GM19238 (cell line): ENCODE measurements at regions not wholly inside any gene's neighbourhood (a gene's known extent, or its start where the extent isn't known, plus 50 kb on each side); places are given as distances from the start of the nearest gene placed in this dataset.

Experiments used
- DNase-seq: peaks from one replicate; pipeline ENCODE4 v3.0.0; 2011; ENCODE audit warnings: low spot score; ENCODE audit not compliant: insufficient read length

- DNase-seq, result no peak
Observed at GRCh38 chr3:168532135-168532534, 436.4 kb upstream of the GOLIM4 start.

- DNase-seq, result no peak
Observed at GRCh38 chr3:168531116-168531515, 435.4 kb upstream of the GOLIM4 start.

- DNase-seq, result no peak
Observed at GRCh38 chr3:168524129-168524528, 428.4 kb upstream of the GOLIM4 start.

- no peak for DNase-seq
Observed at GRCh38 chr3:168517249-168518071, 421.7 kb upstream of the GOLIM4 start.

- DNase-seq, result no peak
Observed at GRCh38 chr3:168514252-168514651, 418.5 kb upstream of the GOLIM4 start.

GRCh38 chr3:168512802-168513201 is 417.1 kb upstream of the GOLIM4 start:
- no peak for DNase-seq

GRCh38 chr3:168511428-168512014 is 415.8 kb upstream of the GOLIM4 start:
- DNase-seq, result no peak

GRCh38 chr3:168506589-168506988 is 410.9 kb upstream of the GOLIM4 start:
- no peak for DNase-seq

GRCh38 chr3:168501570-168501969 is 405.8 kb upstream of the GOLIM4 start:
- DNase-seq, result no peak

- no peak for DNase-seq
Observed at GRCh38 chr3:168498194-168498593, 402.5 kb upstream of the GOLIM4 start.

GRCh38 chr3:168497741-168498140 is 402.0 kb upstream of the GOLIM4 start:
- DNase-seq, result no peak

GRCh38 chr3:168497183-168497582 is 401.5 kb upstream of the GOLIM4 start:
- no peak for DNase-seq

- no peak for DNase-seq
Observed at GRCh38 chr3:168495932-168496331, 400.2 kb upstream of the GOLIM4 start.

- no peak for DNase-seq
Observed at GRCh38 chr3:168495270-168495669, 399.5 kb upstream of the GOLIM4 start.

GRCh38 chr3:168493412-168494205 is 397.9 kb upstream of the GOLIM4 start:
- no peak for DNase-seq

GRCh38 chr3:168490981-168491380 is 395.3 kb upstream of the GOLIM4 start:
- DNase-seq, result no peak

GRCh38 chr3:168489301-168489700 is 393.6 kb upstream of the GOLIM4 start:
- no peak for DNase-seq

GRCh38 chr3:168485936-168486335 is 390.2 kb upstream of the GOLIM4 start:
- DNase-seq, result no peak

GRCh38 chr3:168476360-168476980 is 380.7 kb upstream of the GOLIM4 start:
- no peak for DNase-seq

GRCh38 chr3:168475704-168476103 is 380.0 kb upstream of the GOLIM4 start:
- DNase-seq, result no peak

- no peak for DNase-seq
Observed at GRCh38 chr3:168473334-168473890, 377.7 kb upstream of the GOLIM4 start.
